MV-4-11 (cell line): ENCODE measurements at regions not wholly inside any gene's neighbourhood (a gene's known extent, or its start where the extent isn't known, plus 50 kb on each side); places are given as distances from the start of the nearest gene placed in this dataset.
A peak's percentile ranks its signal among the peaks of the same experiment; 100 is the strongest.

Experiments
- DNase-seq: peaks from one replicate; lab custom pipeline; 2025; lab: John Stamatoyannopoulos, UW

DNA sequence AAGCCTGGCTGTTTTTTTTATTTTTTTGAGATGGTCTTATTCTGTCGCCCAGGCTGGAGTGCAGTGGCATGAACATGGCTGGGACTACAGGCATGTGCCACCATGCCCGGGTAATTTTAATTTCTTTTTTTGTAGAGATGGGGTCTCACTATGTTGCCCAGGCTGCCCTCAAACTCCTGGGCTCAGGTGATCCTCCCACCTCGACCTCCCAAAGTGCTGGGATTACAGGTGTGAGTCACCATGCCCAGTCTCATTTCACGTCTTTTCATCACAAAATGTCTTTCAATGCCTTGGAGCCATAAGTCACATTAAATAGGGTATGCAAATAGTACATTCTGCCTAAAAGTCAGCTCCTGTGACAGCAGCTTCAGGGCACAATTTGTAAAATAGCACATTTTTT is 52.8 kb downstream of the SOX2 start:
- DNase-seq, result no peak

DNA sequence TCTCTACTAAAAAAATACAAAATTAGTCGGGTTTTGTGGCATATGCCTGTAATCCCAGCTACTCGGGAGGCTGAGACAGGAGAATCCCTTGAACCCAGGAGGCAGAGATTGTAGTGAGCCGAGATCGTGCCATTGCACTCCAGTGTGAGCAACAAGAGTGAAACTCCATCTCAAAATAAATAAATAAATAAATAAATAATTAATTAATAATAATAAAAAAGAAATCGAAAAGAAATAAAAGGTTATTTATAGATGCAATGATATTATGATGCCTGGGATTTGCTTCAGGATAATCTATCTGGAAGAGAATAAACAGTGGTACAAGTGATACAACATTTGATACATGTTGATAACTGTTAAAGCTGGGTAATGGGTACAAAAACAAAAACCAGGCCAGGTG is 58.6 kb downstream of the SOX2 start:
- no peak for DNase-seq

GRCh38 chr3:181771120-181771519 is 59.4 kb downstream of the SOX2 start:
- DNase-seq, result no peak

GRCh38 chr3:181772166-181772565 is 60.4 kb downstream of the SOX2 start:
- no peak for DNase-seq

DNA sequence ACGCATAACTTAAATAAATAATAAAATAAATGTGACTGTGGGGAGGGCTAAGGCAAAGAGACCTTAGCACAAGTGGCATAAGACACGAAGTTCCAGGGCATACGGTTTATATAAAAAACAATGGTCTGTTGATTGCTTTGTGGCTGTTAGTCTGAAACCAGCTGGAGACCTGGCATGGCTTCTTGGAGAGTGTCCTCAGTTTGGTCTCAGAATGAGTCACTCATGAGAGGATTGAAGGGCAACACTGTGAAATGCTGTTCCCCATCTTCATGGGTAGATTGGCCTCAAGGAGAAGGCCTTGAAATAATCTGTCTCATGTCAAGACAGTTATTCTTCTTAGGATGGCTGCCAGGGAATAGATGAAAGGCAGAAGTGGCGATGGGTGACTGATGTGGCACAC is 62.2 kb downstream of the SOX2 start:
- DNase-seq, result no peak

DNA sequence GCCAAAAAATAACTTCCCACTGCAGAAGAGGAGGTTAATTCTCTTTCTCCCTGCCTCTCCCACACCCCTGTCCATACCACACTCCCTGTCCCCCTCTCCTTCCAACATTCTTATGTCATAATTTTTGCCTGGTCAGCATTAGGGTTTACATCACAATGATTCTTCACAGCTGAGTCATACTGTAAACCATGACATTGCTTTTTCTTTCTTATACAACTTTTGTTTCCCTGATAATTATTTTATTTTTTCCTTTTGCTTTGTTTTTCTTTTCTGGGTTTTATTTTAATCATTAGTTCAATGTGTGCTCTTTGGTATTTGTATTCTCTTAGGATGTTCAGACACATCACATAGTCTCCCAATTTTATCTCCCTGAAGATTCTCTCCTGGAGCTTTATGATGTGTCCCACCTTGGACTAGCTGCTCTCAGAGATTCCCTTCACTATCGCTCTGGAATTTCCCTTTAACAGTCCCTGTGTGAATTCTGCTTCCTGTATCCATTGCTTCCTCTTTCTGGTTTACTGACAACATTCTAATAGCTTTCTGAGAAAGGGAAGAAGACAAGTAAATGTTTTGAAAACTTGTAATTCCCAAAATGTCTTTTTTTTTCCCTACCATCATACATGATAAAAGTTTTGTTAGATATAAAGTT is 70.7 kb downstream of the SOX2 start:
- peak; percentile 8 for DNase-seq

GRCh38 chr3:181790561-181790960 is 78.8 kb downstream of the SOX2 start:
- DNase-seq, result no peak

GRCh38 chr3:181791056-181791955 is 79.6 kb downstream of the SOX2 start:
- no peak for DNase-seq

DNA sequence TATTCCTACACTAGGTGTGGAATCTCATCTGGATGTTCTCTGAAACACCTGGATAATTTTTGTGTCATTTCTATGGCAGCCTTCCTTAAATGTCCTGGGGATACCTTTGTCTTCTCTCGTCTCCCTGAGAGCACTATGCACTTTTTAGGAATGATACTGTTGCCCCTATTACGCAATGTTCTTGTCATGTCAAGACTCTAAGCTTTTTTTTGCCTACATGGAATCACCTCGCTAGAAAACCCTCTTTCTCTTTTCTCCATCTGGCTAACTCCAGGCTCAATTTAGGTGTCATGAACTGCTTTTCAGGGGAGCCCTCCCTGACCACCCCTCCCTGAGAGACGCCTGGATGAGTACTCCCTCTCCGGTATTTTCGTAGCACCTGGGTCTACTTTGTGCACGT is 81.3 kb downstream of the SOX2 start:
- DNase-seq, result no peak

- no peak for DNase-seq
Measured at GRCh38 chr3:181794011-181794790, 82.5 kb downstream of the SOX2 start.

GRCh38 chr3:181796641-181797040 is 84.9 kb downstream of the SOX2 start:
- no peak for DNase-seq

DNA sequence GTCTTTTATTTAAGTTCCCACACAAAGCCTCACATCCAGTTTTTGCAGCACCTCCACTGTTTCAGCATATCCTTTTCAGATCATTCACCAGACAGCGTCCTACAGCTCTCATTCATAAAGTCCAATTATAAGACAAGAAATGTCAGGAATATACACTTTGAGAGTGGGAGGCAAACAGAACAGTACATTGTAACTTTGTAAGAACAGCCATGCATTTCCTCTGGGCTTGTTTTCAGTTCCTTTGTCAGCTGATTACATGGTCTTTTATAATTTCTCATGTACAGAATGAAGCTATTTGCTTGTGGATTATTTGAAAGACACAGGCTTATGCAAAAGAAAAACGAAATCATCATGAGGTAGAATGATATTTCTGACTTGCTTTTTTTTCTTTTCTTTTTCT is 85.7 kb downstream of the SOX2 start:
- no peak for DNase-seq

GRCh38 chr3:181805703-181806102 is 94.0 kb downstream of the SOX2 start:
- no peak for DNase-seq

DNA sequence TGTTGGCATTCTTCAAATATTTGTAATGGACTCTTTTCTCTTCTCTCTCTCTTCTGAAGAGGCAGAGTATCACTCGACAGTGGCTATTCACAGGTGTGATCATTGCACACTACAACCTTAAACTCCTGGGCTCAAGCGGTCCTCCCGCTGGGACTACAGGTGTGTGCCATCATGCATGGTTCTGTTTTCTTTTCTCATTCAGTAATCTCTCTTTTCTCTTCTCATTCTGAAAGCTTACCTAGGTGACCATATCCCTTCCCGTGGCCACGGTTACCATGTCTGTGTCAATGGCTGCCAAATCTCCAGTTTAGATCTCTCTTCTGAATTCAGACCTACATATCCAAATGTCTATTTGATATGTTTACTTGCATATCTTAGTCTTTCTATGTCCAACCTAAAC is 96.3 kb downstream of the SOX2 start:
- DNase-seq, result no peak

DNA sequence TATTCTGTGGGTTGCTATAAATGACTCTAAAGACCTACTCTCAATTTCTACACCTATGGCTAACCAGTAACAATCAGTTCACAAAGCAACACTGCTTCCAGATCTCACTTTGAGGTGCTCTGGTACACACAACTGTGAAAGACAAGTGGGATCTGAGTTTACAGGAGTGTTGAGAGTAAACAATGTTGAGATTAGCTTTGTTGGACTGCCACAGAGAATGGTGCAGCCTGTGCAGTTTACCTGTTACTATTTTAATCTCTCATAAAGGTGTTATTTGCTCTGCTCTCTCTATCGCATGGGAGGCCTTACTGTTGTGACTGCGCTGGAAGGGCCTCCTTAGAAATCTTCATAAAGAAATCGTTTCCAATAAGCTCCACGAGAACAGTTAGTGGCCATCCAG is 112.0 kb downstream of the SOX2 start:
- no peak for DNase-seq

GRCh38 chr3:181824961-181825360 is 113.2 kb downstream of the SOX2 start:
- DNase-seq, result no peak

GRCh38 chr3:181839039-181839915 is 127.6 kb downstream of the SOX2 start:
- no peak for DNase-seq

- no peak for DNase-seq
Measured at GRCh38 chr3:181839916-181840297, 128.2 kb downstream of the SOX2 start.

DNA sequence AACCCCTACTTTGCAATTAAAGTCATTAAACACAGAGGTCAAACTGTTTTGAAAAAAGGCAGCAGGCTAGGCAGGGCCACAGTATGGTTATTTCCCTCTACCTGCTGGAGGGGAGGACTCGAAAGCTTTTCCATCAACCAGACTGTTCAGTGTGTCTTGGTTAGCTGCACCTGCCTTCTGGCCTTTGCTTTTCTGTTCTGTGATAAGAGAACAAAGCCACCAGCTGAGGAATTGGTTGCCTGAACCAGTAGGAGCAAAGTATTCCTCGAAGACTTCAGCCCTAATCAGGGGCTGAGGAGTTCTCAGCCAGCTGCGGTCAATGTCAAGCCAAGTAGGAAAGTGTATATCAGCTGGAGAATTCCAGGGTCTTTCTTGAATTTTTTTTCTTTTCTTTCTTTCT is 132.5 kb downstream of the SOX2 start:
- DNase-seq, result no peak

GRCh38 chr3:181847276-181847675 is 135.6 kb downstream of the SOX2 start:
- no peak for DNase-seq

DNA sequence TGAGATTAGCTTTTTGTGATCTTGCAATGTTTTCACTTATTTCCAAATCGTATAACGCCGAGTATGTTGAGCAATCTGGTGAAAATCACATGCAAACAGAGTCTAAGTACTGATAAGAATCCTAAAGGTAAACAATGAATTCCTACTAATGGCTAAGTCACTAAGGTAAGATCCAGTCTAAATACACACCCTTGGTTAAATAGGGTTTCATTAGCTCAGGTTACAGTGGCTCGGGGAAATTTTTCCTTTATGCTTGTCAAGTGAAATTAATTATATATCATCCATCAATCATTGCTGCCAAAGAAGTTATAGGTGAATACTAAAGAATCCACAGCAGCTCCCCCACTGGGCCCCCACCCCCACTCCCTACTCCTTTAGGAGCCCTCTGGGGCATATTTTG is 139.3 kb downstream of the SOX2 start:
- DNase-seq, result no peak

- DNase-seq, result no peak
Measured at GRCh38 chr3:181855825-181856224, 144.1 kb downstream of the SOX2 start.
